MM.1S (cell line): ENCODE measurements at regions not wholly inside any gene's neighbourhood (a gene's known extent, or its start where the extent isn't known, plus 50 kb on each side); places are given as distances from the start of the nearest gene placed in this dataset.

ENCODE experiments used
- EZH2 ChIP-seq: fragments of 300-600 bp; sonication (generic); optimal IDR thresholded peaks from 2 replicates; pipeline ENCODE3; 2017; ENCODE audit warnings: low read depth, mild to moderate bottlenecking, antibody characterized with exemption, low read length, mixed read lengths
- EZH2phosphoT487 ChIP-seq: fragments of 300-600 bp; sonication (generic); IDR thresholded peaks from 2 replicates; pipeline ENCODE4 v1.6.1; 2018; ENCODE audit warnings: antibody characterized with exemption, low read length
- TF ChIP-seq, protein P1 (sequence below): fragments of 300-600 bp; sonication (generic); IDR thresholded peaks from 2 replicates; pipeline ENCODE4 v1.5.1; 2016; ENCODE audit warnings: antibody characterized with exemption, low read length, mixed read lengths

DNA sequence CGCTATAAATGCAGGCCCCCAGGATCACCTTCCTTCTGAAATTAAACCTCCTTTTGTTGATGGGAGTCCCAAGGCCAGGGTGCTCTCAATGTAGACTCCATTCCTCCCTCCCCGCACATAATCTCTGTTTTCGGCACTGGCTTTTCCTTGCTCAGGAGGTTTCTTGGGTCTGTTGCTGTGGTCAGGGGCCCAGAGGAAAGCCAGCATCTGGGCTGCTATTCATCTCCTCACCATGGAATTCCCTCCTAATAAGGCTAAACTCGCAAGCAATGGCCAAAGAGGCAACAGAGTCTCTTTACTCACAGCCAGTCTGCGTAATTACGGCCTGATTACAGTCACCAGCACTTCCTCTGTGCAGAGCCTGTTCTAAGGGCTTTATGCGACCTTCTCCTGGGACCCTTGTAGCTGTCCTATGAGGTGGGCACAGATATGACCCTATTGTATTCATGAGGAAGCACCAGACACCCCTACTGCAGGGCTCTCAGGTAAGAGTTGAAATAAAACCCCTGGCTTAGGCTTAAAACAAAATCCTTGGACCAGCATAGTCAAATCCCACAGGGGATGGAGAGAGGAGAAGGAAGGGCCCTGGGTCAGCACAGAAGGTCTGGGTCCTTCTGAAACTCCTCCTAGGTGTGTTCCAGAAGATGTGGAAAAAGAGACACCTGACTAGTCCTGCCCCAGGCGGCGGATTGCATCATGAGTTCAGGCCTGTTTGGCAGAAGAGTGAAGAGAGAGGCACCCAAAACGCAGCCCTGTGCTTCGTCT is 105.0 kb upstream of the SH3BP4 start:
- TF ChIP-seq, protein P1, sequence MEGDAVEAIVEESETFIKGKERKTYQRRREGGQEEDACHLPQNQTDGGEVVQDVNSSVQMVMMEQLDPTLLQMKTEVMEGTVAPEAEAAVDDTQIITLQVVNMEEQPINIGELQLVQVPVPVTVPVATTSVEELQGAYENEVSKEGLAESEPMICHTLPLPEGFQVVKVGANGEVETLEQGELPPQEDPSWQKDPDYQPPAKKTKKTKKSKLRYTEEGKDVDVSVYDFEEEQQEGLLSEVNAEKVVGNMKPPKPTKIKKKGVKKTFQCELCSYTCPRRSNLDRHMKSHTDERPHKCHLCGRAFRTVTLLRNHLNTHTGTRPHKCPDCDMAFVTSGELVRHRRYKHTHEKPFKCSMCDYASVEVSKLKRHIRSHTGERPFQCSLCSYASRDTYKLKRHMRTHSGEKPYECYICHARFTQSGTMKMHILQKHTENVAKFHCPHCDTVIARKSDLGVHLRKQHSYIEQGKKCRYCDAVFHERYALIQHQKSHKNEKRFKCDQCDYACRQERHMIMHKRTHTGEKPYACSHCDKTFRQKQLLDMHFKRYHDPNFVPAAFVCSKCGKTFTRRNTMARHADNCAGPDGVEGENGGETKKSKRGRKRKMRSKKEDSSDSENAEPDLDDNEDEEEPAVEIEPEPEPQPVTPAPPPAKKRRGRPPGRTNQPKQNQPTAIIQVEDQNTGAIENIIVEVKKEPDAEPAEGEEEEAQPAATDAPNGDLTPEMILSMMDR, result no peak
- TF ChIP-seq EZH2, result no peak
- TF ChIP-seq EZH2phosphoT487, result no peak
